HepG2 (cell line): ENCODE measurements at regions not wholly inside any gene's neighbourhood (a gene's known extent, or its start where the extent isn't known, plus 50 kb on each side); places are given as distances from the start of the nearest gene placed in this dataset.

Experiments used
- ATAC-seq: fragments of 200-7000 bp; cut with Tn5 transposase; 3 replicates; pipeline ENCODE4 v1.9.1; 2020; ENCODE audit warnings: mild to moderate bottlenecking, moderate library complexity
- BruUV-seq: library from RNA; stranded (reverse); fragments of 400-500 nt; replicated peaks from 2 replicates; lab custom pipeline; 2021; lab: Mats Ljungman, UMichigan
- CTCF ChIA-PET: fragments of 300-600 bp; formaldehyde crosslinking; extraction: SDS; loops from one replicate; lab custom pipeline; 2021; ENCODE audit warnings: low total read pairs, inconsistent platforms, low intra/inter-chr PET ratio; lab: Yijun Ruan, JAX
- POLR2A ChIA-PET: fragments of 350-600 bp; sonication (Branson Sonifier 250); formaldehyde crosslinking; loops from one replicate; lab custom pipeline; 2020; ENCODE audit warnings: antibody characterized with exemption, inconsistent platforms; lab: Yijun Ruan, JAX
- DNase-seq: peaks from one replicate; pipeline ENCODE4 v3.0.0-alpha.2; 2015; ENCODE audit warnings: low spot score
- FAIRE-seq: peaks from 3 replicates; lab custom pipeline; 2011; peaks lifted over from hg19 to GRCh38; lab: Jason Lieb, UNC
- H2AFZ ChIP-seq: one replicate; pipeline ENCODE4 v1.6.1; 2011; ENCODE audit warnings: low read length, inconsistent platforms
- H3K27ac ChIP-seq: fragments of 300-600 bp; 3 replicates; pipeline ENCODE4 v1.8.0; 2011; ENCODE audit warnings: mixed run types, mild to moderate bottlenecking, mixed read lengths, low read length, inconsistent platforms; ENCODE audit not compliant: insufficient read depth; ENCODE audit errors: extremely low read length
- H3K27me3 ChIP-seq, 2 experiments: fragments of 200-600 bp in 1 of 2; 2 replicates in 1 of 2; 3 replicates in 1 of 2; pipeline versions ENCODE4 v1.6.0 to v1.8.0; 2011; ENCODE audit warnings: low read length in 2 of 2, mild to moderate bottlenecking in 2 of 2, moderate library complexity in 2 of 2, inconsistent platforms in 1 of 2; ENCODE audit not compliant: insufficient read depth in 2 of 2, control insufficient read depth in 1 of 2
- H3K36me3 ChIP-seq, 2 experiments: fragments of 200-600 bp in 1 of 2; replicated peaks in 1 of 2; 2 replicates in 1 of 2; 3 replicates in 1 of 2; pipeline versions ENCODE4 v1.5.1 to v1.8.0; 2011; ENCODE audit warnings: low read length in 2 of 2, inconsistent platforms in 1 of 2; ENCODE audit not compliant: insufficient read depth in 2 of 2, control insufficient read depth in 1 of 2
- H3K4me1 ChIP-seq: 2 replicates; pipeline ENCODE4 v1.5.1; 2012; ENCODE audit warnings: low read length, inconsistent platforms; ENCODE audit not compliant: insufficient read depth
- H3K4me2 ChIP-seq: 2 replicates; pipeline ENCODE4 v1.6.0; 2011; ENCODE audit warnings: low read depth, low read length, inconsistent platforms
- H3K4me3 ChIP-seq, 3 experiments: fragments of 200-600 bp in 1 of 3; sonication (generic), shearing (Covaris generic) in 1 of 3; replicated peaks in 1 of 3; 2 replicates each; pipeline ENCODE4 v1.5.1; 2011 to 2016; ENCODE audit warnings: low read length in 3 of 3, inconsistent platforms in 2 of 3, low read depth in 2 of 3, mild to moderate bottlenecking in 2 of 3, control low read depth in 1 of 3, mixed read lengths in 1 of 3; ENCODE audit not compliant: insufficient read depth in 1 of 3
- H3K79me2 ChIP-seq: one replicate; pipeline ENCODE4 v1.6.1; 2011; ENCODE audit warnings: low read length, inconsistent platforms; ENCODE audit not compliant: insufficient read depth
- H3K9ac ChIP-seq: 2 replicates; pipeline ENCODE4 v1.6.0; 2011; ENCODE audit warnings: mild to moderate bottlenecking, low read depth, low read length, inconsistent platforms; ENCODE audit not compliant: insufficient read depth
- H3K9me3 ChIP-seq: 2 replicates; pipeline ENCODE4 v1.5.1; 2012; ENCODE audit warnings: mild to moderate bottlenecking, low read length
- H4K20me1 ChIP-seq: 2 replicates; pipeline ENCODE4 v1.6.0; 2011; ENCODE audit warnings: inconsistent platforms, mild to moderate bottlenecking, low read length, moderate library complexity; ENCODE audit not compliant: insufficient read depth
- KDM4B ChIP-seq: sonication (generic); formaldehyde crosslinking; IDR thresholded peaks from 2 replicates; pipeline ENCODE4 v1.4.0; 2020; ENCODE audit warnings: missing genetic modification reagents
- LBX2 ChIP-seq: sonication (generic); formaldehyde crosslinking; IDR thresholded peaks from 2 replicates; pipeline ENCODE4 v1.5.0; 2020; ENCODE audit warnings: missing genetic modification reagents, mild to moderate bottlenecking, borderline replicate concordance
- MAX ChIP-seq: IDR thresholded peaks from 2 replicates; pipeline ENCODE4 v1.6.1; 2012; ENCODE audit warnings: inconsistent platforms
- POGZ ChIP-seq: sonication (generic); formaldehyde crosslinking; IDR thresholded peaks from 2 replicates; pipeline ENCODE4 v1.4.0; 2020; ENCODE audit warnings: mild to moderate bottlenecking, missing genetic modification reagents
- ZBTB14 ChIP-seq: sonication (generic); formaldehyde crosslinking; IDR thresholded peaks from 2 replicates; pipeline ENCODE4 v1.4.0; 2020; ENCODE audit warnings: missing genetic modification reagents
- ZBTB49 ChIP-seq: sonication (generic); formaldehyde crosslinking; IDR thresholded peaks from 2 replicates; pipeline ENCODE4 v1.4.0; 2020; ENCODE audit warnings: missing genetic modification reagents, borderline replicate concordance
- ZMAT3 ChIP-seq: sonication (generic); formaldehyde crosslinking; conservative IDR thresholded peaks from 2 replicates; pipeline ENCODE4 v1.7.0; 2021; ENCODE audit warnings: missing genetic modification reagents
- ZNF251 ChIP-seq: sonication (generic); formaldehyde crosslinking; IDR thresholded peaks from 2 replicates; pipeline ENCODE4 v1.9.0; 2021; ENCODE audit warnings: mild to moderate bottlenecking, missing genetic modification reagents
- ZNF451 ChIP-seq: sonication (generic); formaldehyde crosslinking; IDR thresholded peaks from 2 replicates; pipeline ENCODE4 v1.5.0; 2020; ENCODE audit warnings: mild to moderate bottlenecking, missing genetic modification reagents
- ZNF646 ChIP-seq: sonication (generic); formaldehyde crosslinking; IDR thresholded peaks from 2 replicates; pipeline ENCODE4 v1.9.0; 2021; ENCODE audit warnings: mild to moderate bottlenecking, missing genetic modification reagents
- ZNF770 ChIP-seq: sonication (generic); formaldehyde crosslinking; IDR thresholded peaks from 2 replicates; pipeline ENCODE4 v1.5.0; 2020; ENCODE audit warnings: mild to moderate bottlenecking, missing genetic modification reagents
- WGBS: methylation state at CpG from one replicate; pipeline ENCODE4 v1.1.6; 2017; ENCODE audit warnings: low lambda C conversion rate; 5-methylcytosine and 5-hydroxymethylcytosine counted together
- in situ Hi-C: cut with HindIII; loops from 2 replicates; pipeline ENCODE4 v1.10.0; 2017; ENCODE audit warnings: low pct_unique_long_range_greater_than_20kb; ENCODE audit not compliant: extremely low pct_ligation_motif_present
- intact Hi-C: fragments of 100-400 bp; cut with micrococcal nuclease; formaldehyde crosslinking; loops from one replicate; pipeline ENCODE4 v1.10.0; 2022; ENCODE audit not compliant: unreplicated experiment

- FAIRE-seq (no peak), ATAC-seq (no peak), DNase-seq (no peak)
- H3K4me2 ChIP-seq: no peak overlapping the region
- no peaks in the 10 kb centered on the region for H4K20me1 ChIP-seq
- intact Hi-C loops (no loop called here), in situ Hi-C loops (no loop called here)
- TF ChIP-seq POGZ (CRISPR knock-in tag) (no peak), LBX2 (CRISPR knock-in tag) (no peak), ZNF251 (CRISPR knock-in tag) (no peak), ZNF646 (CRISPR knock-in tag) (no peak), MAX (no peak), ZNF451 (CRISPR knock-in tag) (no peak), KDM4B (CRISPR knock-in tag) (no peak), ZNF770 (CRISPR knock-in tag) (no peak), ZBTB49 (CRISPR knock-in tag) (no peak), ZMAT3 (CRISPR knock-in tag) (no peak), ZBTB14 (CRISPR knock-in tag) (no peak)
- H3K79me2 ChIP-seq: no peaks in the 10 kb centered on the region
- H3K27ac ChIP-seq: no peak overlapping the region
- ChIA-PET CTCF (no interaction called here), POLR2A (no interaction called here)
- no peak overlapping the region for H2AFZ ChIP-seq
- no peaks in the 10 kb centered on the region for H3K4me1 ChIP-seq
- BruUV-seq: no TSS peak
- WGBS: 0% methylated on average over 2 of the region's 3 CpGs
- H3K27me3 ChIP-seq: peaks cover 1 to 21% of the 10 kb centered on the region in 2 experiments; a peak in 3 of 5 replicates
- H3K9ac ChIP-seq: no peak overlapping the region
- no peaks in the 10 kb centered on the region for H3K9me3 ChIP-seq
- no peak overlapping the region for H3K4me3 ChIP-seq
- H3K36me3 ChIP-seq: no peaks in the 10 kb centered on the region
These were observed 167.5 kb upstream of the TOPAZ1 start for GRCh38 chr3:44074181-44074580.
